Muscle of arm (tissue), 1 donor: ENCODE measurements at regions not wholly inside any gene's neighbourhood (a gene's known extent, or its start where the extent isn't known, plus 50 kb on each side); places are given as distances from the start of the nearest gene placed in this dataset.
"Not testable (repeated sequence)": the region's sequence is repeated elsewhere in the genome, so short reads cannot be mapped to it uniquely, and the experiment has no call there.

Experiments used
- DNase-seq: peaks from one replicate; pipeline ENCODE4 v3.0.0-alpha.2; 2013

DNA sequence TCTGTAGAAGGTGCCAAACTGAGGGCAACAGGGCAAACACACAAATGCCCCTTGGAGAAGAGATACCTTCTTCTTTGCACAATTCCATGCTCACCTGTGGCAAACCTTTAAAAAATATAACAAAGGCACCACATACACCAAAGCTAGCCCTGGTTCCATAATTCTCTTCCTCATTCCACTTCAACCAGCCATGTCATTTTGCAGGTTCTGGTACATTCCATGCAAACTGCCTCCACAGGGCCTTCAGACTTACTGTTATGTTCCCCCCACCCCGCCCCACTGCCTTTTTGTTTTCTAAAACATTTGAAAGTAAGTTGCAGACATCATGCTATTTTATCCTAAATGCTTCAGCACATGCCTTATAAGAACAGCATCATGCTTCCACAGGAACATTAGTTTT is 269.0 kb downstream of the NSUN3 start:
- DNase-seq: no peak

DNA sequence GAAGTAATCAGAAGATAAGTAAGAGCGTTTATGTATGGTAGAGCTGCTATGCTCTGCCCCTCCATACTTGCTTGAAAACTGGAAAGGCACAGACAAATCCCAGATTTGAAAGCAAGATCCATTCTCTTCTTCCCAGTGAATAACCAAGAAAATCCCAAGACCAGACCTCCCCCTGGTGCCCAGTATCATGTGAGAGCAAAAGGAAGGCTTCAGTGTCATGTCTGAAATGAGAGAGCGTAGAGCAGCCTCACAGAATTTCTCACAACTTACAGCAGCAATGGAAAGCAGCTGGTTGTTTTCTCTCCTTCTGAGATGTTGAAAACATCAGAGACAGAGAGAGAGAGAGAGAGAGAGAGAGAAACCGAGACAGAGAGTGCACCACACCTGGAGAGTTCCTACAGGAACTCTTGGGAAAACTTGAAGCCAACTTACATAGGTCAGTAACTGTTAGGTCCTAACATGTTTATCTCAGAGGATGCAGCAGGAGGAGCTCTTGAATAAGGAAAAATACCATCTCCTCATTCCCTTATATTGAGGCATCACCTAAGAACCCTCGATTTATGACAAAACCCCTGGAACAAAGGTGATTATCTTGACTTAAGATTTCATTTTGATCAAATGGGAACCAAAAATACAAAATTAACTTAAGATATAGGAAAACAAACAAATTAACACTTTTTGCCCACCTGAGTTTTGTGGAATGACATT is 273.3 kb downstream of the NSUN3 start:
- peak; percentile 31 for DNase-seq

DNA sequence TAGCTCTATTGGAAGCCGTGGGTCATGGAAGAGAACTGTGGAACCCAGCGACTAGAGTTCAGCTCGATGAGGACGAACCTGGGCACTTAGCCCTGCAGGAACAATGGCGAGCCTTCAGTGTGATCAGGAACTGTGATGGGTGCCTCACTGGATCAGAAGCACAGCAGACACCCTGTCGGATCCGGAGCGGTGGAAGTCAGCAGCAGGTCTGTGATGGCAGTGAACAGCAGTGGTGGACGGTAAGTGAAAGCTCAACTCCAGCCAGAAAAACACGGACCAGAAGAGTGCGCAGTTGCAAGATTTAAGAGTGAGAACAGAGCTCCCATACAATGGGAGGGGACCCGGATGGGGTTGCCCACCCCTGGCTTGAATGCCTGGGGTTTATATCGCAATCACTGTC is 282.2 kb downstream of the NSUN3 start:
- DNase-seq: no peak

DNA sequence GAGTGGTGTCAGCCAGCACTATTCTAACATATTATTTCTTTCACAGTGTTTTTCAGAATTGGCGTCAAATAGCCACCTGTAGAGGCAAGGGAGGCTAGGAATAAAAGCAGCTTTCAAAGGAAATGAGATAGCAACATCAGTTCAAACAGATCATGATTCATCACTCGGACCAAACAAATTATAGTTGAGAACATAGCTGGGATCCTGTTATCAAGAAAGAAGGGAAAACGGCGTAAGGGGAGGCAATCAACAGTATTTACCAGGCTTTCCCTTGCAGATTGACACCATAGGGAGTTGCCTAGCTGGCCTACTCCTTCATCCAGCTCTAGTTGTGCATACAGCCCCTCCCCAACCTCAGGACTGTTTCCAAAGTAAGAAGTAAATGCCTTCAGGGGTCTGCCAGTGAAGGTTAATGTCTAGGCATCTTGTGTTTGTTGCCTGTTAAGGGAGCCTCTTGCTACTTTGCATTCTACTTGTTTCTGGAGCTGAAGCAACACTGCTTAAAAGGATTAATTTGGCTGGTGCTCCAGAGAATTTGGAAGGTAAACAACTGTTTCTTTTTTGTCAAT is 286.5 kb downstream of the NSUN3 start:
- no peak for DNase-seq

DNA sequence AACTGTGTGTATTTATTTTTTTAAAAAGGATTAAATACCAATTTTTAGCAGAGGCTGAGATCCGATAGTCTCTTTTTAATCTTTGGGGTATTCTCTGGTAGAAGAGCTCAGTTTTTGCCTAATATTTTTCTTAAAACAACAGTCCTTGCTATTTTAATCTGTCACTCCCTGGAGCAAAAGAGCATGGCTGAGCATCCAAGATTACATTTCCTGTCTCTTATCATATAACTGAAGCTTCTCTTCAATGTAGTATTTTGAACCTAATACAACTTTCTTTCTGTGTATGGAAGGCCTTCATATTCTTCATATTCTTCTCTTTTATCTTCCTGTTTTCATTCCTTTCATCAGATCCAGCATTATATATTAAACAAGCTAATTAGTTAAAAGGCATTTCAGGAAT is 293.7 kb downstream of the NSUN3 start:
- no peak for DNase-seq

DNA sequence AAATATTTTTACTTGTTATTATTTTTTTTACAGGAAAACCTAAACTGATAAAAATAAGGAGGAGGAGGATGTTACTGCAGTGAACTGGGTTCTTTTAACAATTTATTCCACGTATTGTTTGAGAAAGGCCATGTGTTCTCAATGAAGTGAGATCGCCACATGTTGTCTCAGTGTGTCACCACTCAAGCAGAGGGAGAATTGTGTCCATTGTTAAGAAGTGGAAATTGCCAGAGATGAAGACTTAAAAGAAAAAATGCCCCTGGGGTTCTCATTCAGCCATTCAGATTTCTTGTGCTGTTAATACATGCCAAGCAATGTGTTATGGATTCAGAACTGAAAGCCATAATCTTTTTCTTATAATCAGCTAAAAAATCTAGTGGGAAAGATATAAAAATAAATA is 297.1 kb downstream of the NSUN3 start:
- DNase-seq: no peak

DNA sequence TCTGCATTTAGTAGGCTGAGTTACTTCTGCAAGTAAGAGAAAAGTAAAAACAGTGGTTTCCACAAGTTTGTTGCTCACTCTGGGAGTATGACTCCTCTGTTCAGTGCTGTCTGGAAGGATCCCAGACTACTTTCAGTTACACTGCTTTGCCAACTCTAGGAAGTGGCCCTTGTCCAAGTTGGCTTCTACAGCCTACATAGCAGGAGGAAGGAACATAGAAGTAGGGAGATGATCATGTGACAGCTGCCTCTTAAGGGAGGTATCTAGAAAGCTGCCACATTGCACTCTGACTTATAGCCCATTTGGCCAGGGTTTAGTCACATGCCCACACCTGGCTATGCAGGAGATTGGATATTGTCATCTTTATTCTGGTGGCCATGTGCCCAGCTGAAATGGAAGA is 298.1 kb downstream of the NSUN3 start:
- DNase-seq: peak; percentile 70

DNA sequence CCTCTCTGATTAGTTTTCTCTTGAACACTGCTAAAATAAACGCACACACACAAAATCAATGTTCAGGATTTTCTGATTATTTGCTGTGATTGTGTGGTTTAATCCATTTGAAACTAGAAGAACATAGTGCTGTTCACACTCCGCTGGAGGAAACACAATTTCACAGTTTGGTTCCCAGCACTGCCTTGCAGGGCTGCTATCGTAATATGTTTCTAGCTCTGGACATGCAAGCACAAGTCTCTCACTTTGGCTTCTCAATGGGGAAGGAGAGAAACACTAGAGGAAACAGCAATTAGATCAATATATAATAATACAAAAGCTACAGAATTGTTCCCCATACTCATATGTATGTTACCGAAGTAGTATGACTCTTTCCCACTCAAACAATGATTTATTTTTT is 299.5 kb downstream of the NSUN3 start:
- DNase-seq: no peak

DNA sequence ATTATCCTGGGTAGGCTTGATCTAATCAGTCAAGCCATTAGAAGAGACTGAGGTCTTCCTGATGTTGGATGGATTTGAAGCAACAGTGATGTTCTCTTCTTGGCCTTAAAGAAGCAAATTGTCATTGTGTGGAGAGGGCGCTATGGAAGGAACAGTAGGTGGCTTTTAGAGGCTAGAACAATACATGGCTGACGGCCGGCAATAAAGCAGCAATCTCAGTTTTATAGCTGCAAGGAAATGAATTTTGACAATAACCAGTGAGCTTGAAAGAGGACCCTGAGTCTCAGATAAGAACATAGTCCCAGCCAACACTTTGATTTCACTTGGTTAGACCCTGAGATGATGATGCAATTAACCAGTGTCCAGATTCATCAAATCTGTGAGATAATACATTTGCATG is 302.1 kb downstream of the NSUN3 start:
- no peak for DNase-seq

DNA sequence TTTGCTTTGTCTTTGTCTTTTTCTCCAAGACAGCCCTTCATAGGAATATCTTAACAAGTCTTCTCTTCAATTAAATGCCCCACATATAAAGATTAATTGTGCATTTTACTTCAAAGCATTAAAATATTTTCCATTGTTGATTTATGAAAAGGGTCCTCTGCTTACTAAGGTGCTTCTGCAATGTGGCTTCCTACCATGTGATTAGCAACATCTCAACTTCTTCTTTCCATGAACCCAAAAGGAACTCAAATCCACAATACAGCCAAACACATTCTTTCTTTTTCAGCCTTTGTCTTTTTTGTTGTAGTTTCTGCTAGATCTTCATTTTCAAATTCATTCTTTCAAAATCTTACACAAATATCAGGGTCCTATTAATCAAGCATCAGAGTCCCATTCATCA is 309.2 kb downstream of the NSUN3 start:
- no peak for DNase-seq

DNA sequence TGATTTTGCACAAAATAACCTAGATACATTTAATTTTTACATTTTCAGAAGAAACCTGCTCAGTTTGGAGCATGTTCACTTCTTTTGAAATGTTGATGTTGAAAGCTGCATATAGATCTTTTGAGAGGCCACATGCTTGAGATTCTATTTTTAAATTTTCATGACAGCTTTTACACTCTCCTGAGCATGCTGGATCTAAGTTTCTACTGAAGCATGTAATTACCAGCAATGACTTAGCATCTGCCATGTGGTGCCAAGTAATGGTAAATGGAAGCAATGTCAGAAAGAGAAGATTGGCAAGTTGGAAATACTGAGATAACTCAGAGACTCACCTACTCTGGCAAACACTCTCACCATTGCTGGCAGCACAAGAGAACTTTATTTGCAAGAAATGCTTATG is 310.6 kb downstream of the NSUN3 start:
- DNase-seq: no peak

DNA sequence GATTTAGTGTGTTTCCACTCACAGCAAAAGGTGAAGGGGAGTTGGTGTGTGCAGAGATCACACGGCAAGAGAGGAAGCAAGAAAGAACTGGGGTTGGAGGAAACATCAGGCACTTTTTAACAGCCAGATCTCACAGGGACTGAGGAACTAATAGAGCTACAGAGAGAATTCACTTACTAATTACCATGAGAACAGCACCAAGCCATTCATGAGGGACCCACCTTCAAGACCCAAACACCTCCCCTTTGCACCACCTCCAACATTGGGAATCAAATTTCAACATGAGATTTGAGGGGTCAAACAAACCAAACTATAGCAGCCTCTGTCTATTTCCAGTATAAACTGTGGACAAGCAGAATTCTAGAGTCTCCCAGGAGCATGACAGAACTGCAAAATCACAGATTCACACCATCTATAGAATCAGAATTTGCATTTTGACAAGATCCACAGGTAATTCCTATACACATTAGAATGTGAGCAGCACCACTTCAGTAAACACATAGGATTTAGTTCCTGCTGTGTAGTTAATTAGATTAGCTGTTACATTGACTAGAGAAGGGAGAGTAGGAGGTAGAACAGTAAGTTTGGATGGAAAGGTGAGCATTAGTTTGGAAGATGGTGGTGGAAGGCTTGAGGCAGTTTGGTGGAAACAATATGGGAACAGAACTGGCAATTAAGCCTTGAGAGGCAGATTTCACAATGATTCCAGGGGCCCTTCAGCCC is 311.7 kb downstream of the NSUN3 start:
- DNase-seq: no peak

DNA sequence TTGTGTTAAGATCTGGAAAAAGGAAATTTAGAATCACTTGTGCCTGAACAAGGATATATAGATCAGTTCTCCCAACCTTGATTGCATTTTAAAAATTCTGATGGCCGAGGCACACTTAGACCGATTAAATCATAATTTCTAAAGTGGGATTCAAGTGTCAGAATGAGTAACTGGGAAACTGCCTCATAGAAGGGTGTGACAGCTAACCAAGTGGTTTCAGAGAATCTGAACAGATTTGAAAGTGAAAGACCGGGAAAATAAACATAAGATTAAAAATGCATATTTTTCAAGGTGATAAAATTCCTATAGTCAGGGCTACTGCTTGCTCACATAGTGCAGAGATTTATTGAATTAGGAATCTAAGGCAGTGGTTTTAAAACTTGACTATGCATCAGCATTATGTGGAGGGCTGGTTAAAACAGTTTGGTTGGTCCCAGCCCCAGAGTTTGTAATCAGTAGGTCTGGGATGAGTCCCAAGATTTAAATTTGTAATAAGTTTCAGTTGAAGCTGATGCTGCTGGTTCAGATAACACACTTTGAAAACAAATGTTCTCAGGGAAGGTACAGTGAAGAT is 314.3 kb downstream of the NSUN3 start:
- not testable (repeated sequence) for DNase-seq

DNA sequence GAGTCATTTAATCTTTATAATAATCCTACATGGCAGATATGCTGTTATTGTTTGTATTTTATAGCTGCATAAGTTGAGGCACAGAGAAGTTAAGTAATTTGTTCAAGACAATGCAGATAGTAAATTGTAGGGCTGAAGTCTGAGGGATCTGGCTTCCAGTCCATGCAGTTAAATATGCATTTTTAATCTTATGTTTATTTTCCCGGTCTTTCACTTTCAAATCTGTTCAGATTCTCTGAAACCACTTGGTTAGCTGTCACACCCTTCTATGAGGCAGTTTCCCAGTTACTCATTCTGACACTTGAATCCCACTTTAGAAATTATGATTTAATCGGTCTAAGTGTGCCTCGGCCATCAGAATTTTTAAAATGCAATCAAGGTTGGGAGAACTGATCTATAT is 315.0 kb downstream of the NSUN3 start:
- DNase-seq: not testable (repeated sequence)

DNA sequence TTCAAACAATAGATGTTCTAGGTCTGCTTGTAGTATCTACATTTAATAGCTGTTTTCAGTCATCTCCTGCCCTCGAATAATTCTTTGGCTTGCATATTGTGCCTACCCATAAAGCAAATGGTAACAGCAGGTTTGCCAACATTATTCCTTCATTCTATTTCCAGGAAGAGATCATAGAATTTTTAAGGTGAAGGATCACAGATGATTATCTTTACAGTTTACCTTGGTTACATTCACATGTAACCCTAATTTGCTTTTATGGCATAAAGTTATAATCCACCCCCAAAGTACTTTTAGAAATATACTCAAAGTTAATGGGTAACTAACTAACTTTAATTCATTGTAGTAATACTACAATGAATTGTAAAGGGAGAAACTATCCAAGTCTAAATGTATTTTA is 315.5 kb downstream of the NSUN3 start:
- DNase-seq: no peak

DNA sequence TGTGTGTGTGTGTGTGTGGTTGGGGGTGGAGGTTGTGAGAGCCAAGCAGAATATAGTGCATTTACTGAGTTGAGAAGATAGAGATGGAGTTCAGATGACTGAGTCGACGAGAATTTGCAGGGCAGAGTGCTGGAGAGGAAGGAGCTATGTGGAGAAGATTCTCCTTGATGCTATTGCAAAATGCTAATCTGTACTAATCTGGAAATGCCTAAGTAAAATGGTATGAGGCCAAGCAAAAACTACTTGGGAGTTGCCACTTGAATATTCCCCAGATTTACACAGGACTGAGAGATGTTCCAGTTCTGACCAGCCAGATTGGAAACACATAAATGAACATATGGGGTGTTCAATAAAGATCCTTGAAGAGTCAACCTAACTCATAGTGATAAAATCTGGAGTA is 316.4 kb downstream of the NSUN3 start:
- DNase-seq: no peak

DNA sequence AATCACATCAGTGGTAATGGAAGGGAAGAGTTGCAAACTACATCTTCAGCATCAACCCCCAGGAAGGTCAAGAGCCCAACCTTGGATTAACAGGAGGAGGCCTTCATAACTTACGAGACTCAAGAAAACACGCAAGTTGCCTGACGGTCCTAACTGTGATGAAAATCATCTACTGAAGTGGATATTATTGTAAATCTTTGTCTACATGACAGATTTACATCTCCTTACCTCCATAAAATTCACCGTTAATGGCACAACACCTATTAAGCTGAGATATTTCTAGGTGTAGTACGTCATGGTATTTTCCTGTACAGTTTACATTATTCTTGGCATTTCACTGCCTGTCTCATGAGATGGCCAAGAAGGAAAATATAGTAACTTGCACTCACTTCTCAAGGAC is 332.0 kb downstream of the NSUN3 start:
- DNase-seq: no peak

DNA sequence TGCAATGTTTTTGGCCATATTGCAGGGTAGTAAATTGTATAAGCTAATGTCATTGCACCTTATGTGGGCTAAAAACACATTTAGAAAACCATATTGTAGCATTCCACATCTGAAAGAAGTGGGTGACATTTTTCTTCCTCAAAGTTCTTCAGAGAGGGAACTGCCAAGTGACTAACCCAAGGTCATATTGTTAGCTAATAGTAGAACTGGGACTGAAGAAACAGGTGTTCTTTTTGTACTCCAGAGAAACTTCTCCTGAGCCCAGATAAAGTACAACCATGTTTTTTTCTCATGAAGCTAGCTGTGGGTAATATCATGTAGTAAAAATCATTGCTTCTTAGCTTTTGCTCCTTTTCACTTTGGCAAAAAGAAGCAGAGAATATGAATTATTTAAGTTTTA is 333.0 kb downstream of the NSUN3 start:
- no peak for DNase-seq

DNA sequence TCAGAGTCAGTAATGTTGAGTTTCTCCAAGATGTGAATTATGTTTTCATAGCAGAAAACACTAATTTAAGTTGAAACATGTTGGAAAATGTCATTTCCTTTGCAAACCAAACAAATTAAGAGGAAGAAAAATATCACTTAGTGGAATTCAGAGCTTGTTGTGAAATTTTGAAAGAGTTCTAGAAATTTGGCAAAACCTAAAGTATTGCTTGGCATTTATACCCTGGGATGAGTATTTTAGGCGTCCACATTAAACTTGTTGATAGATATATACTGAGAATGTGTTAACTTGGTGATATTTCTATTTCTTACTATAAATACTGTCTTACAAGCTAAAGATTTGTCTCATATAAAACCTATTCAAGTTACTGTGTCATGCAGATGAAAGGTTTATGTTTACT is 335.2 kb downstream of the NSUN3 start:
- no peak for DNase-seq

DNA sequence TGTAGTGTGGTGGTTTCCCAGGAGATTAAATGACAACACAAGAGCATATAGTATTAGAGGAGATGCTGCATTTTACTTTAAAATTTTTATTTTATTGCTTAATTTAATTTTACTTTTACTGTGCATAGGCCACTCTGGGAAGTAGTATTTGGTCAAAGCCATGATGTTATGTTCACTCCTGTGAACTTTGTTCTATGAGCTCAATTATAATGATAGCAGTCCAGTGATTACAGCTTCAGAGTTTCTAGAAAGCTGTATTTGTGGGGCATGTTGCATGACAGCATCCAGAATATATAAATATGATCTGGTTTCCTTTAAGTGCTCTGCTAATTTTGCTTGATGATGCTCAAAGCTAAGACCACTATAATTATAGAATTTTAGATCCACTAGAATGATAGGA is 338.6 kb downstream of the NSUN3 start:
- DNase-seq: no peak

DNA sequence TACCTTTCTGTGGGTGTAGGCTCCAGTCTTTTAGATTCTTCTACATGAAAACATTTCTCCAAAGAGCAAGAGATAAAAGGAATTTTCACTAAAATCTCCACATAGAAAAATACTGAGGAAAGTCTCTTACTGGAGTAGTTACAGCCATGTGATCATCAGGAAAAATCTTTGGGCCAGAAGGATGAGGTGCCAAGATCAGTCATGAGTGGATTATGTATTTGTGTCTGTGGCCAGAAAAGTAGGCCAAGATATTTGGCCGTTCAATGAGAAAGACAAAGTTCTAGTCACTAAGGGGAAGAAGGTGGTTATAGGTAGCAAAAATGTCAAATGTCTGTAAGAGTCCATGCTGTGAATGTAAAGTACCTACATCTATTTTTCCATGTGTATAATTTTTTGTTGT is 339.3 kb downstream of the NSUN3 start:
- DNase-seq: peak; percentile 21

DNA sequence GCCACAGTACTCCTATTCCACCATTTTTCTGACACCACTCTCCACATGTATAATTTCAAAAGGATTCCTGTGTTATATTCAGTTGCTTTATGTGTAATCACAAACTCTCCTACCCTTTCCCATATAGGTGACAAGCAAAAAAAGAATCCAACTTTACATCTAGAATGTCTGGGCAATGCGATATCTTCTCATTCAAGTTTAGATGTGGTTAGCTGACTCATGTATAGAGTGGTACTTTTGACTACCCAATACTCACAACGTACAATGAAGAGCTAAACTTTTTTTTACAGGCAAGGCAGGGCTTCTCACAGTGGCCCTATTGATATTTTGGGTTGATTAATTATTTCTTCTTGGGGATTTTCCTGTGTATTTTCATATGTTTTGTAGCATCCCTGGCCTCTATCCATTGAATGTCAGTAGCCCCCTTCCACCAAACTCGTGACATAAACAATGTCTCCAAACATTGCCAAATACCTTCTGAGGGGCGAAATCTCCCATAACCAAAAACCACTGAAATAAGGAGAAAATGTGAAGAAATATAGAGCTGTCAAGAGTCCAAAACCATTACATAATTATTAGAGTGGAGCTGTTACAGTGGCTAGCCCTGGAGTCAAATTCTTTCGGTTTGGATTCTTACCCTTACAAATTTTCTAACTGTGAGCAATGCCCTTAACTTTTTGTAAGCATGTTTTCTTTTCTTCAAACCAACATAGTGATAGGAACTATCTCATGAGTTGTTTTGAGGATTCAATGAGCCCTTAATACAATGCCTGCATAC is 342.6 kb downstream of the NSUN3 start:
- DNase-seq: no peak
